ENCODE measurements at regions not wholly inside any gene's neighbourhood (a gene's known extent, or its start where the extent isn't known, plus 50 kb on each side); places are given as distances from the start of the nearest gene placed in this dataset.
"Not testable (repeated sequence)": the region's sequence is repeated elsewhere in the genome, so short reads cannot be mapped to it uniquely, and the experiment has no call there.

DNA sequence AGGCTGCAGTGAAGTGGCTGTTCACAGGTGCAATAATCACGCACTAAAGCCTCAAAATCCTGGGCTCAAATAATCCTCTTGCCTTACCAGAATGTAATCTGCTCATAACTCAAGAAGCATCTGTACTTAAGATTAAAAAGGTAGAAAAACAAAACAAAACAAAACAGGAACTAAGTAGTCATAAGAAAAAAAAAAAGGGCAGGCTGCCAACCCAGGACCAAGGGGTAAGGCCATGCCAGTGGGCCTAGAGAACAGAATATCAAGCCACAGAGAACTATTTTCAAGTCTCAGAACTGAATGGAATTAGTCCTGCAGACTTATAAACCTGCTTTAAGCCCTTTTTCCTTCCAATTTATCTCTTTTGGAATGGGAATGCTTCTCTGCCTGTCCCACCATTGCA is 64.8 kb upstream of the TBC1D3K start:
- H3K36me3 ChIP-seq, result no peaks in the 10 kb centered on the region
- no peaks in the 10 kb centered on the region for H3K27me3 ChIP-seq
- TF ChIP-seq POLR2AphosphoS5 (IDR thresholded peaks at IDR 0.05; ENCODE audit: insufficient read depth in 1 of 2, low read depth in 1 of 2) (no peak), POLR2A (IDR thresholded peaks at IDR 0.05) (no peak), CTCF (IDR thresholded peaks at IDR 0.05) (no peak)
- intact Hi-C loops (cut with DNase I), result no loop called here
- H3K4me1 ChIP-seq, result no peaks in the 10 kb centered on the region
- H3K9me3 ChIP-seq, result no peaks in the 10 kb centered on the region
- no peak overlapping the region for H3K4me3 ChIP-seq
- no peak overlapping the region for H3K27ac ChIP-seq
- DNase-seq (ENCODE audit: extremely low spot score in 2 of 2), result no peak

DNA sequence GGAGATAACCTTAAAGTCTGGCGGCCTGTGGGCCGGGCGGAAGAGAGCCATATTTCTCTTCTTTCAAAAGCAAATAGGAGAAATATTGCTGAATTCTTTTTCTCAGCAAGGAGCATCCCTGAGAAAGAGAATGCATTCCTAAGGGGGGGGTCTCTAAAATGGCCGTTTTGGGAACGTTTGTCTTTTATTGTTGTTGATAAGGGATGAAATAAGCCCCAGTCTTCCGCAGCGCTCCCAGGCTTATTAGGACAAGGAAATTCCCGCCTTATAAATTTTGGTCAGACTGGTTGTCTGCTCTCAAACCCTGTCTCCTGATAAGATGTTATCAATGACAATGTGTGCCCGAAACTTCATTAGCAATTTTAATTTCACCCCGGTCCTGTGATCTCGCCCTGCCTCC is 65.8 kb upstream of the TBC1D3K start:
- DNase-seq (ENCODE audit: extremely low spot score in 2 of 2); H3K36me3 ChIP-seq; intact Hi-C loops (cut with DNase I); H3K4me3 ChIP-seq; H3K4me1 ChIP-seq; H3K9me3 ChIP-seq; H3K27me3 ChIP-seq; H3K27ac ChIP-seq: not testable (repeated sequence)

DNA sequence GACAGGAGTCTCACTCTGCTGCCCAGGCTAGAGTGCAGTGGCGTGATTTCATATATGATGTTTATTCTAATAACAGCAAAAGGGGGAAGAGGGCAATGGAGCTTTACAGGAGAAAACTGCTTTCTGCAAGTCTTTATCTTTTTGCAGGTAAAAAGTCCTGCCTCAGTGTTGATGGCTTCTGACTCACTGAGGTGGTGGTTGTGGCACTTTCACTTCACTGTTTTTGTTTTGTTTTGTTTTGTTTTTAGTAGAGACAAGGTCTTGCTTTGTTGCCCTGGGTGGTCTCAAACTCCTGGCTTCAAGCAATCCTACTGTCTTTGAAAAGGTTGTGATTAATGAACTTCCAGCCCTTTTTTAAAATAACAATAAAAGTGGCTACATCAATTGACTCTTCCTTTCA is 68.0 kb upstream of the TBC1D3K start:
- no peaks in the 10 kb centered on the region for H3K36me3 ChIP-seq
- no peak overlapping the region for H3K27ac ChIP-seq
- H3K4me3 ChIP-seq, result no peak overlapping the region
- no peaks in the 10 kb centered on the region for H3K27me3 ChIP-seq
- H3K4me1 ChIP-seq, result no peaks in the 10 kb centered on the region
- H3K9me3 ChIP-seq, result no peaks in the 10 kb centered on the region
- no peak for DNase-seq (ENCODE audit: extremely low spot score in 2 of 2)
- TF ChIP-seq CTCF (IDR thresholded peaks at IDR 0.05), result no peak
- no peak for TF ChIP-seq POLR2AphosphoS5 (IDR thresholded peaks at IDR 0.05; ENCODE audit: insufficient read depth in 1 of 2, low read depth in 1 of 2)
- no peak for TF ChIP-seq POLR2A (IDR thresholded peaks at IDR 0.05)
- intact Hi-C loops (cut with DNase I), result no loop called here

- no peak overlapping the region for H3K4me3 ChIP-seq
- H3K27me3 ChIP-seq, result no peaks in the 10 kb centered on the region
- TF ChIP-seq CTCF (IDR thresholded peaks at IDR 0.05) (no peak), POLR2AphosphoS5 (IDR thresholded peaks at IDR 0.05; ENCODE audit: insufficient read depth in 1 of 2, low read depth in 1 of 2) (no peak), POLR2A (IDR thresholded peaks at IDR 0.05) (no peak)
- H3K27ac ChIP-seq, result no peak overlapping the region
- no peaks in the 10 kb centered on the region for H3K9me3 ChIP-seq
- DNase-seq (ENCODE audit: extremely low spot score in 2 of 2), result no peak
- H3K36me3 ChIP-seq, result no peaks in the 10 kb centered on the region
- H3K4me1 ChIP-seq, result no peaks in the 10 kb centered on the region
- intact Hi-C loops (cut with DNase I), result no loop called here
Measured at GRCh38 chr17:37849617-37849972, 74.6 kb upstream of the TBC1D3K start.

GRCh38 chr17:37848690-37849616 is 75.3 kb upstream of the TBC1D3K start:
- Histone ChIP-seq H3K27ac (no peak overlapping the region), H3K4me3 (no peak overlapping the region), H3K27me3 (no peaks in the 10 kb centered on the region), H3K9me3 (no peaks in the 10 kb centered on the region), H3K4me1 (no peaks in the 10 kb centered on the region), H3K36me3 (no peaks in the 10 kb centered on the region)
- intact Hi-C loops (cut with DNase I), result no loop called here
- TF ChIP-seq POLR2A (IDR thresholded peaks at IDR 0.05), result no peak
- TF ChIP-seq POLR2AphosphoS5 (IDR thresholded peaks at IDR 0.05; ENCODE audit: insufficient read depth in 1 of 2, low read depth in 1 of 2), result no peak
- no peak for TF ChIP-seq CTCF (IDR thresholded peaks at IDR 0.05)
- DNase-seq (ENCODE audit: extremely low spot score in 2 of 2), result no peak
